ENCODE measurements at regions not wholly inside any gene's neighbourhood (a gene's known extent, or its start where the extent isn't known, plus 50 kb on each side); places are given as distances from the start of the nearest gene placed in this dataset.

DNA sequence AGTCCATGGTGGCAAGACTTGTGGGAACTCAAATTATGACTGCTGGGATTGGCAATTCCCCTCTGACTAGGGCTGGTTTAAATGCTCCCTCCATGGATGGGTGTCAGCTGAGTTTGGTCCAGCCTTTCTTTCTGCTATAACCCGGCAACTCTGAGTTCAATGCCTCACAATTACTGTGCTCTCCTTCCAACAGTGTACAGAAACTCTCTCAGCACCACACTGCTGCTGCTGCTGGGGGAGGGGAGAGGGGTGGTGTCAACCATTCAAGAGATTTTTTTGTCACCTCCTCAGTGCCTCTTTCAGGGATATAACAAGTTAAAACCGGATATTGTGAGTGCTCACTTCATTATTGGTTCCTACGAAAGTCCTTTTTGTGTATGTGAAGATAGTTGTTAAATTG, 830.3 kb upstream of the NXPH2 start:
- Mint-ChIP-seq H3K36me3 (ENCODE audit: insufficient read depth) (no peaks in the 10 kb centered on the region), H3K27me3 (no peaks in the 10 kb centered on the region), H3K4me1 (ENCODE audit: low read depth) (no peaks in the 10 kb centered on the region), H3K4me3 (ENCODE audit: low read depth) (no peak overlapping the region), H3K9me3 (ENCODE audit: low read depth) (peaks cover 9% of the 10 kb centered on the region), H3K27ac (peak overlapping the region; percentile 27)
- no peak for DNase-seq (ENCODE audit: low spot score, unreplicated experiment)
- TF ChIP-seq, protein P1, sequence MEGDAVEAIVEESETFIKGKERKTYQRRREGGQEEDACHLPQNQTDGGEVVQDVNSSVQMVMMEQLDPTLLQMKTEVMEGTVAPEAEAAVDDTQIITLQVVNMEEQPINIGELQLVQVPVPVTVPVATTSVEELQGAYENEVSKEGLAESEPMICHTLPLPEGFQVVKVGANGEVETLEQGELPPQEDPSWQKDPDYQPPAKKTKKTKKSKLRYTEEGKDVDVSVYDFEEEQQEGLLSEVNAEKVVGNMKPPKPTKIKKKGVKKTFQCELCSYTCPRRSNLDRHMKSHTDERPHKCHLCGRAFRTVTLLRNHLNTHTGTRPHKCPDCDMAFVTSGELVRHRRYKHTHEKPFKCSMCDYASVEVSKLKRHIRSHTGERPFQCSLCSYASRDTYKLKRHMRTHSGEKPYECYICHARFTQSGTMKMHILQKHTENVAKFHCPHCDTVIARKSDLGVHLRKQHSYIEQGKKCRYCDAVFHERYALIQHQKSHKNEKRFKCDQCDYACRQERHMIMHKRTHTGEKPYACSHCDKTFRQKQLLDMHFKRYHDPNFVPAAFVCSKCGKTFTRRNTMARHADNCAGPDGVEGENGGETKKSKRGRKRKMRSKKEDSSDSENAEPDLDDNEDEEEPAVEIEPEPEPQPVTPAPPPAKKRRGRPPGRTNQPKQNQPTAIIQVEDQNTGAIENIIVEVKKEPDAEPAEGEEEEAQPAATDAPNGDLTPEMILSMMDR (IDR thresholded peaks at IDR 0.05; ENCODE audit: unreplicated experiment), result no peak

DNA sequence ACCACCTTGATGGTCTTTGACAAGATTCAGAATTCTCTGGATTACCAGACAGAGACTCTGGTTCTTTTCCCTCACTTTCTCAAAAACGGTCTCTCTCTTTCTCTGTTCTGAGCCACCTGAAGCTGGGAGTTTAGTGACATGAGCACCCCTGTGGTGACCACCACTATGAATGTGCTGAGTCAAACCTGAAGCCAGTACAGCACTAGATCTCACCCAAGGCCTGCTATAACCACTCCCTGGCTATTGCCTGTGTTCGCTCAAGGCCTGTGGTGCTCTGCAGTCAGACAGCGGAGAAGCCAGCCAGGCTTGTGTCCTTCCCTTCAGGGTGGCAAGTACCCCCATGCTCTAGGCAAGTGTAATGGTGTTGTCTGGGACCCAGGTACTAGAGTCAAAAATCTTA, 828.9 kb upstream of the NXPH2 start:
- Mint-ChIP-seq H3K27ac (no peak overlapping the region), H3K4me1 (ENCODE audit: low read depth) (no peaks in the 10 kb centered on the region), H3K4me3 (ENCODE audit: low read depth) (no peak overlapping the region), H3K9me3 (ENCODE audit: low read depth) (peaks cover 16% of the 10 kb centered on the region), H3K36me3 (ENCODE audit: insufficient read depth) (no peaks in the 10 kb centered on the region), H3K27me3 (no peaks in the 10 kb centered on the region)
- TF ChIP-seq, protein P1 (IDR thresholded peaks at IDR 0.05; ENCODE audit: unreplicated experiment), result no peak
- no peak for DNase-seq (ENCODE audit: low spot score, unreplicated experiment)

DNA sequence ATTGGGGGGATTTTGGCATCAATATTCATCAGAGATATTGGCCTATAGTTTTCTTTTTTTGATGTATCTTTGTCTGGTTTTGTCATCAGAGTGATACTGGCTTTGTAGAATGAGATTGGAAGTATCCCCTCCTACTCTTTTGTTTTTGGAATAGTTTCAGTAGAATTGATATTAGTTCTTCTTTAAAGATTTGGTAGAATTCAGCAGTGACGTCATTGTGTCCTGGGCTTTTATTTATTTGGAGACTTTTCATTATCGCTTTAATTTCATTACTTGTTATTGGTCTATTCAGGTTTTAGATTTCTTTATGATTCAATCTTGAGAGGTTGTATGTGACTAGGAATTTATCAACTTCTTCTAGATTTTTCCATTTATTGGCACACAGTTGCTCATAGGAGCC, 825.5 kb upstream of the NXPH2 start:
- no peaks in the 10 kb centered on the region for H3K36me3 Mint-ChIP-seq (ENCODE audit: insufficient read depth)

DNA sequence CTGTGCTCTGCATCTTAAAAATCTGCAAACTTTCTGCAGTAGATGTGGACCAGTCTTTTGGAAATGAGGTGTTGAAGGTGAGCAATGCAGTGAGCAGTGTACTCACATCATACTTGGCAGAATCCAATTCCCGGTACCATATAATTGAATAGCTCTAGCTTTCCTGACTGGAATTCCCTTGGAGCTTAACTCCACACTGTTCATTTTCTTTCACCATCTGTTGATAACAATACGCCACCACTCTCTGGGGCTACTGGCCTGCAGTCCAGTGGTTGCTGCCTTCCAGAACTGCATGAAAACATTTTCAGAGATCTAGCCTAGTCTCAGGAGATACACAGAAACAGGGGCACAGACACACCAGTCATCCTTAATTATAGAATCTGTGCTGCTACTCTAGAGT, 820.0 kb upstream of the NXPH2 start:
- no peak for DNase-seq (ENCODE audit: low spot score, unreplicated experiment)
- Mint-ChIP-seq H3K27me3 (no peaks in the 10 kb centered on the region), H3K36me3 (ENCODE audit: insufficient read depth) (no peaks in the 10 kb centered on the region), H3K4me1 (ENCODE audit: low read depth) (peaks cover 5% of the 10 kb centered on the region), H3K4me3 (ENCODE audit: low read depth) (no peak overlapping the region), H3K27ac (no peak overlapping the region), H3K9me3 (ENCODE audit: low read depth) (peaks cover 10% of the 10 kb centered on the region)
- TF ChIP-seq, protein P1 (IDR thresholded peaks at IDR 0.05; ENCODE audit: unreplicated experiment), result no peak

More for the DNA sequence above, 825.5 kb upstream of the NXPH2 start:
- no peak for DNase-seq (ENCODE audit: low spot score, unreplicated experiment)
- no peak overlapping the region for H3K27ac Mint-ChIP-seq
- no peak overlapping the region for H3K4me3 Mint-ChIP-seq (ENCODE audit: low read depth)
- peaks cover 16% of the 10 kb centered on the region for H3K9me3 Mint-ChIP-seq (ENCODE audit: low read depth)
- H3K4me1 Mint-ChIP-seq (ENCODE audit: low read depth), result peaks cover 5% of the 10 kb centered on the region
- H3K27me3 Mint-ChIP-seq, result no peaks in the 10 kb centered on the region
- TF ChIP-seq, protein P1 (IDR thresholded peaks at IDR 0.05; ENCODE audit: unreplicated experiment), result no peak

DNA sequence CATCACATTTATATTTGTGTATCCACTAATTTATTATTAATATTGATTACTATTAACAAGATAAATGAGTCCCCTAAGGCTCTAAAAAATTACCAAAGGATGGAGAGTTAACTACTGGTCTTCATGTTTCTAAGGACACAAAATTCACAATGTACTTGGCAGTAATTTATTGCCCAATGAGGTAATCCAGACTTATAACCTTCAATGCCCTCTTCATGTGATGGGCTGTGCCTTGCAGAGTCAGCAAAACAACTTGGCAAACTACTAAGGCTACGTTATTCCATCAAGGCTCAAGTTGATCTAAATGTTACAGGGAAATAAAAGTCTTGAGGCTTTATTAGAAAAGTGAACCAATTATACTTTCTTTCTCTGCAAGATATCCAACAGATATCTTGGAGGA, 804.9 kb upstream of the NXPH2 start:
- Mint-ChIP-seq H3K27me3 (no peaks in the 10 kb centered on the region), H3K36me3 (ENCODE audit: insufficient read depth) (no peaks in the 10 kb centered on the region), H3K4me1 (ENCODE audit: low read depth) (no peaks in the 10 kb centered on the region), H3K4me3 (ENCODE audit: low read depth) (no peak overlapping the region), H3K9me3 (ENCODE audit: low read depth) (peaks cover 3% of the 10 kb centered on the region), H3K27ac (no peak overlapping the region)
- TF ChIP-seq, protein P1 (IDR thresholded peaks at IDR 0.05; ENCODE audit: unreplicated experiment), result no peak
- no peak for DNase-seq (ENCODE audit: low spot score, unreplicated experiment)
